SK-N-SH (cell line): ENCODE measurements at regions not wholly inside any gene's neighbourhood (a gene's known extent, or its start where the extent isn't known, plus 50 kb on each side); places are given as distances from the start of the nearest gene placed in this dataset.
A peak's percentile ranks its signal among the peaks of the same experiment; 100 is the strongest.

Source experiments
- CTCF ChIA-PET: fragments of 300-600, 350-600 bp; formaldehyde crosslinking; extraction: SDS; loops from one replicate; lab custom pipeline; 2021; lab: Yijun Ruan, JAX
- POLR2A ChIA-PET: fragments of 350-600 bp; sonication (Branson Sonifier 250); formaldehyde crosslinking; extraction: SDS; loops from one replicate; lab custom pipeline; 2020; ENCODE audit warnings: antibody characterized with exemption, inconsistent platforms; lab: Yijun Ruan, JAX
- DNase-seq: peaks from one replicate; pipeline ENCODE4 v3.0.0; 2012
- H2AFZ ChIP-seq: fragments of 200-600 bp; sonication (generic); 2 replicates; pipeline ENCODE4 v1.8.1; 2016; ENCODE audit warnings: antibody characterized with exemption, mild to moderate bottlenecking, low read depth
- H3F3A ChIP-seq: fragments of 200-600 bp; sonication (generic); replicated peaks from 2 replicates; pipeline ENCODE3; 2016; ENCODE audit warnings: antibody characterized with exemption, mild to moderate bottlenecking; ENCODE audit not compliant: insufficient read depth
- H3K27ac ChIP-seq, 2 experiments: fragments of 200-500 bp in 1 of 2; fragments of 200-600 bp in 1 of 2; sonication (Bioruptor generic) in 1 of 2; sonication (generic), shearing (Covaris generic) in 1 of 2; 2 replicates each; pipeline versions ENCODE4 v1.5.1 to v1.6.1; 2014 to 2016; ENCODE audit warnings: low read depth in 2 of 2, inconsistent platforms in 1 of 2, low read length in 1 of 2, mild to moderate bottlenecking in 1 of 2, mixed read lengths in 1 of 2
- H3K27me3 ChIP-seq: fragments of 200-600 bp; sonication (generic), shearing (Covaris generic); 2 replicates; pipeline ENCODE4 v1.6.1; 2016; ENCODE audit warnings: mixed run types; ENCODE audit not compliant: insufficient read depth
- H3K36me3 ChIP-seq, 2 experiments: fragments of 200-500 bp in 1 of 2; fragments of 200-600 bp in 1 of 2; sonication (Bioruptor generic) in 1 of 2; sonication (generic) in 1 of 2; replicated peaks in 1 of 2; 2 replicates each; pipeline versions ENCODE3 to v1.5.1; 2014 to 2016; ENCODE audit warnings: low read length in 1 of 2, mild to moderate bottlenecking in 1 of 2; ENCODE audit not compliant: insufficient read depth in 2 of 2, control insufficient read depth in 1 of 2
- H3K4me1 ChIP-seq, 2 experiments: fragments of 200-500 bp in 1 of 2; fragments of 200-600 bp in 1 of 2; sonication (Bioruptor generic) in 1 of 2; sonication (generic), shearing (Covaris generic) in 1 of 2; 2 replicates each; pipeline versions ENCODE4 v1.5.1 to v1.6.1; 2014 to 2016; ENCODE audit warnings: low read depth in 1 of 2, low read length in 1 of 2, mixed run types in 1 of 2; ENCODE audit not compliant: insufficient read depth in 2 of 2, control insufficient read depth in 1 of 2
- H3K4me2 ChIP-seq: fragments of 200-600 bp; sonication (generic), shearing (Covaris generic); 2 replicates; pipeline ENCODE4 v1.6.1; 2017; ENCODE audit warnings: mixed run types
- H3K4me3 ChIP-seq, 2 experiments: fragments of 200-500 bp in 1 of 2; fragments of 200-600 bp in 1 of 2; sonication (Bioruptor generic) in 1 of 2; sonication (generic), shearing (Covaris generic) in 1 of 2; 2 replicates each; pipeline versions ENCODE4 v1.5.1 to v1.8.1; 2014 to 2016; ENCODE audit warnings: low read depth in 2 of 2, inconsistent platforms in 1 of 2, low read length in 1 of 2, mild to moderate bottlenecking in 1 of 2, mixed read lengths in 1 of 2, moderate library complexity in 1 of 2
- H3K79me2 ChIP-seq: fragments of 200-600 bp; sonication (generic); 2 replicates; pipeline ENCODE4 v1.8.1; 2017; ENCODE audit warnings: mild to moderate bottlenecking; ENCODE audit not compliant: insufficient read depth
- H3K9ac ChIP-seq: fragments of 200-600 bp; sonication (generic); 2 replicates; pipeline ENCODE4 v1.6.1; 2017; ENCODE audit warnings: mixed run types
- H3K9me2 ChIP-seq: fragments of 200-600 bp; sonication (generic); 2 replicates; pipeline ENCODE4 v1.6.1; 2017; ENCODE audit warnings: mixed run types
- H3K9me3 ChIP-seq: fragments of 200-600 bp; sonication (generic); 2 replicates; pipeline ENCODE4 v1.6.1; 2017; ENCODE audit warnings: mixed run types, mild to moderate bottlenecking, moderate library complexity
- H4K20me1 ChIP-seq: fragments of 200-600 bp; sonication (generic); 2 replicates; pipeline ENCODE4 v1.6.1; 2017; ENCODE audit warnings: mild to moderate bottlenecking, mixed run types; ENCODE audit not compliant: insufficient read depth
- CHD2 ChIP-seq: fragments of 150-350 bp; IDR thresholded peaks from 2 replicates; pipeline ENCODE4 v1.6.1; 2018; ENCODE audit warnings: low read length; ENCODE audit not compliant: partially characterized antibody
- CTCF ChIP-seq: fragments of 200-600 bp; sonication (generic); IDR thresholded peaks from 2 replicates; pipeline ENCODE4 v1.6.1; 2017; ENCODE audit warnings: antibody characterized with exemption, mild to moderate bottlenecking, moderate library complexity
- ELF1 ChIP-seq: IDR thresholded peaks from 2 replicates; pipeline ENCODE4 v1.4.0; 2012
- EP300 ChIP-seq, 2 experiments: IDR thresholded peaks; 2 replicates each; pipeline versions ENCODE4 v1.4.0 to v1.6.1; 2012; ENCODE audit warnings: borderline replicate concordance in 1 of 2, low read depth in 1 of 2, low read length in 1 of 2
- EZH2phosphoT487 ChIP-seq: fragments of 200-600 bp; sonication (generic); IDR thresholded peaks from 2 replicates; pipeline ENCODE4 v1.6.1; 2017; ENCODE audit warnings: low read depth, mixed run types, mild to moderate bottlenecking, antibody characterized with exemption, moderate library complexity, borderline replicate concordance
- FOSL2 ChIP-seq: IDR thresholded peaks from 2 replicates; pipeline ENCODE4 v1.4.0; 2012; ENCODE audit warnings: low read depth, mild to moderate bottlenecking, moderate library complexity, borderline replicate concordance
- GATA2 ChIP-seq: sonication (generic); formaldehyde crosslinking; IDR thresholded peaks from 2 replicates; pipeline ENCODE4 v1.5.0; 2020; ENCODE audit warnings: mild to moderate bottlenecking, missing genetic modification reagents
- MAX ChIP-seq: IDR thresholded peaks from 2 replicates; pipeline ENCODE4 v1.4.0; 2012; ENCODE audit warnings: low read depth
- MEF2A ChIP-seq: IDR thresholded peaks from 2 replicates; pipeline ENCODE4 v1.4.0; 2012; ENCODE audit warnings: low read depth, borderline replicate concordance
- NFIC ChIP-seq: IDR thresholded peaks from 2 replicates; pipeline ENCODE4 v1.4.0; 2012; ENCODE audit warnings: borderline replicate concordance
- RAD21 ChIP-seq: IDR thresholded peaks from 2 replicates; pipeline ENCODE4 v1.6.1; 2012; ENCODE audit warnings: mild to moderate bottlenecking, low read length
- RCOR1 ChIP-seq: fragments of 150-350 bp; IDR thresholded peaks from 2 replicates; pipeline ENCODE4 v1.6.1; 2017; ENCODE audit warnings: antibody characterized with exemption, low read length
- REST ChIP-seq: IDR thresholded peaks from 2 replicates; pipeline ENCODE4 v1.6.1; 2012; ENCODE audit warnings: mild to moderate bottlenecking, low read depth, low read length, moderate library complexity
- RXRA ChIP-seq: IDR thresholded peaks from 2 replicates; pipeline ENCODE4 v1.4.0; 2012; ENCODE audit warnings: low read depth, mild to moderate bottlenecking, borderline replicate concordance
- SIN3A ChIP-seq: IDR thresholded peaks from 2 replicates; pipeline ENCODE4 v1.6.1; 2012; ENCODE audit warnings: low read depth, mild to moderate bottlenecking, low read length, moderate library complexity, borderline replicate concordance
- SMC3 ChIP-seq: IDR thresholded peaks from 2 replicates; pipeline ENCODE4 v1.6.1; 2012; ENCODE audit warnings: low read depth, low read length, improper control_type of control experiment
- TAF1 ChIP-seq: IDR thresholded peaks from 2 replicates; pipeline ENCODE4 v1.6.1; 2012; ENCODE audit warnings: low read depth, mild to moderate bottlenecking, low read length, moderate library complexity, borderline replicate concordance
- TEAD4 ChIP-seq: IDR thresholded peaks from 2 replicates; pipeline ENCODE4 v1.4.0; 2012; ENCODE audit warnings: mild to moderate bottlenecking, borderline replicate concordance; ENCODE audit not compliant: insufficient read depth
- USF2 ChIP-seq: fragments of 150-350 bp; IDR thresholded peaks from 2 replicates; pipeline ENCODE4 v1.6.1; 2017; ENCODE audit warnings: antibody characterized with exemption, low read length, low read depth, borderline replicate concordance
- YY1 ChIP-seq: IDR thresholded peaks from 2 replicates; pipeline ENCODE4 v1.4.0; 2012; ENCODE audit warnings: low read depth, mild to moderate bottlenecking
- WGBS: methylation state at CpG from one replicate; pipeline ENCODE4 v1.1.6; 2017; ENCODE audit warnings: low lambda C conversion rate; 5-methylcytosine and 5-hydroxymethylcytosine counted together

GRCh38 chr1:83769072-83769471, 229.9 kb downstream of the TTLL7 start:
- WGBS, result 32% methylated on average over 3 of the region's 3 CpGs
- Histone ChIP-seq H3K79me2 (no peaks in the 10 kb centered on the region), H3K4me3 (no peak overlapping the region), H2AFZ (no peak overlapping the region), H3K27ac (peak overlapping the region in 1 of 2 experiments; percentile 75; a peak in 2 of 4 replicates), H3K4me1 (peaks cover 0 to 11% of the 10 kb centered on the region in 2 experiments; a peak in 2 of 4 replicates), H3K9ac (no peak overlapping the region), H3K9me2 (no peaks in the 10 kb centered on the region), H4K20me1 (no peaks in the 10 kb centered on the region), H3K27me3 (no peaks in the 10 kb centered on the region), H3K4me2 (no peak overlapping the region), H3K36me3 (no peaks in the 10 kb centered on the region), H3F3A (no peaks in the 10 kb centered on the region), H3K9me3 (no peaks in the 10 kb centered on the region)
- CTCF ChIA-PET, result interaction anchor here (0.7 to 1.5 kb wide), 6 partner anchors 9 to 272 kb away, joined by 3 to 5 read pairs (median 3); no protein-coding TSS in a partner anchor
- no peak for DNase-seq
- POLR2A ChIA-PET, result interaction anchor here (0.7 to 1.0 kb wide), 2 partner anchors 51 to 77 kb away, joined by 3 to 4 read pairs; no protein-coding TSS in a partner anchor
- TF ChIP-seq FOSL2 (no peak), NFIC (no peak), EZH2phosphoT487 (no peak), CHD2 (peak; percentile 10), MAX (no peak), RCOR1 (peak; percentile 34; the same call in 1 of the 2 replicates), GATA2 (CRISPR knock-in tag) (0 out of 2 replicates have a peak, but pooled peaks have one; percentile 11), ELF1 (no peak), EP300 (IDR thresholded peaks at IDR 0.05; ENCODE audit: borderline replicate concordance in 1 of 2, low read depth in 1 of 2, low read length in 1 of 2) (peak in 1 of 2 experiments; percentile 83; a peak in 2 of 4 replicates), TEAD4 (no peak)

GRCh38 chr1:83766241-83766691, 232.7 kb downstream of the TTLL7 start:
- peaks cover 0 to 32% of the 10 kb centered on the region in 2 experiments; a peak in 2 of 4 replicates for H3K4me1 ChIP-seq
- TF ChIP-seq MAX, result no peak
- TF ChIP-seq MEF2A, result no peak
- TF ChIP-seq TAF1, result no peak
- no peak for TF ChIP-seq RCOR1
- no peak for TF ChIP-seq TEAD4
- no peak for TF ChIP-seq RAD21
- TF ChIP-seq USF2, result no peak
- TF ChIP-seq CTCF, result no peak
- no peak for TF ChIP-seq YY1
- TF ChIP-seq SIN3A, result no peak
- TF ChIP-seq FOSL2, result no peak
- TF ChIP-seq SMC3, result no peak
- TF ChIP-seq REST, result no peak
- TF ChIP-seq RXRA, result no peak
- no peak for TF ChIP-seq ELF1

More at GRCh38 chr1:83766241-83766691, 232.7 kb downstream of the TTLL7 start:
- 67% methylated on average over 1 of the region's 1 CpG for WGBS
- no peaks in the 10 kb centered on the region for H3K9me3 ChIP-seq
- no peaks in the 10 kb centered on the region for H3K9me2 ChIP-seq
- H3K4me3 ChIP-seq, result no peak overlapping the region
- H3F3A ChIP-seq, result no peaks in the 10 kb centered on the region
- POLR2A ChIA-PET, result no interaction called here
- H3K79me2 ChIP-seq, result no peaks in the 10 kb centered on the region
- H3K9ac ChIP-seq, result no peak overlapping the region
- H3K36me3 ChIP-seq, result no peaks in the 10 kb centered on the region
- no peaks in the 10 kb centered on the region for H4K20me1 ChIP-seq
- no peak for DNase-seq
- H3K4me2 ChIP-seq, result no peak overlapping the region
- H3K27ac ChIP-seq, result no peak overlapping the region
- H2AFZ ChIP-seq, result no peak overlapping the region
- peaks cover 6% of the 10 kb centered on the region for H3K27me3 ChIP-seq
- CTCF ChIA-PET, result interaction anchor here (0.9 to 2.8 kb wide), 5 partner anchors 10 to 93 kb away, joined by 3 to 7 read pairs (median 4); no protein-coding TSS in a partner anchor
